Retina (tissue), 1 donor: ENCODE measurements at regions not wholly inside any gene's neighbourhood (a gene's known extent, or its start where the extent isn't known, plus 50 kb on each side); places are given as distances from the start of the nearest gene placed in this dataset.

Experiments
- DNase-seq: peaks from one replicate; pipeline ENCODE4 v3.0.0-alpha.2; 2016

DNA sequence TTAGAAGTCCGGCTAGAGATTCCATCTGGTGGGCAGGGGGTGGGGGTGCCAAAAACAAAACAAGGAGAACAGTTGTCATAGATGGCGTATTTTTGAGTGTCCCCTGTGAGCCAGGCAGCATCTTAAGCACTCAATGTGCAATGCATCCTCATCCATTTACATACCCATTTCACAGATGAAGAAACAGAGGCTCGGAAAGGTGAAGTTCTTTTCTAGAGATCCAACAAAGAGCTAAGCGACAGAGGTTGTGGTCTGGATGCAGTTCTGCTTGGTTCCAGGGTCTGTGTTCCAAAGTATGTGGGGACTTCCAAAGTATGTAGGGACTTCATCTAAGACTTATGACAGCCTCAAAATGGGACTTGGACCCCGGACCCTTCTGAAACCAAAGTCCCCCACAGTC, 277.8 kb downstream of the MN1 start:
- DNase-seq: no peak

DNA sequence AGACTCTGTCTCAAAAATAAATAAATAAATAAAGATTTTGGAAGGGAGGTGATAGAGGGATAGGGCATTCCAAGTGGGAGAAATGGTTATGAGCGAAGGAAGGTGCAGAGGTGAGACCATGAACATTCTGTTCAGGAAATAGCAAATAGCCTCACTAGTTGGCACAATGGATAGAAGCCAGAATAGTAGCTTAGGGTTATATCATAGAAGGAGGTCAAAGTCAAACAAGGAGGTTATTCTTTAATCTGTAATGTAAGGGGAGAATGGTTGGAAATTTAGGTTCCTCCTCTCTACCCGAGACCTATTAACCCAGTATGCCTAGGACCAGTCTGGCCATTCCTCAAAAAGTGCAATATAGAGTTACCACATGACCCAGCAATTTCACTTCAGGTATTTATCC, 275.8 kb downstream of the MN1 start:
- DNase-seq: no peak

DNA sequence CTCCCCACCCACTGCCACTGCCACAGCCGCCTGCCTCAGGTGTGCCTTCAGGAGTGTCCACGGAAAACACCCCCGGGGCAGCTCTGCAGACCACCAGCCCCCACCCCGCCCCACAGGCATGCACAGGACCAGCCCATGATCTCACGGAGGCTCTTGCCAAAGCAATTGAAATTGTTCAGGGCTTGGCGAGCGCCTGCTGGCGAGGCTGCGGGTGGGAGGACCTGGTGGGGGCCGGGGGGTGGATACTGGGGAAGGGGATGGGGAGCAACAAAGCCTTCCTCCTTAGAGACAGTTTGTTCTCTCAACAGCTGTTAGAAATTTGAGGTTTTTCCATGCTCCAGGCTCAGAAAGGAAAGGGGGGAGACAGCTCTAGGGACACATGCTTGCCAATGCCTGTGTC, 274.7 kb downstream of the MN1 start:
- DNase-seq: no peak

DNA sequence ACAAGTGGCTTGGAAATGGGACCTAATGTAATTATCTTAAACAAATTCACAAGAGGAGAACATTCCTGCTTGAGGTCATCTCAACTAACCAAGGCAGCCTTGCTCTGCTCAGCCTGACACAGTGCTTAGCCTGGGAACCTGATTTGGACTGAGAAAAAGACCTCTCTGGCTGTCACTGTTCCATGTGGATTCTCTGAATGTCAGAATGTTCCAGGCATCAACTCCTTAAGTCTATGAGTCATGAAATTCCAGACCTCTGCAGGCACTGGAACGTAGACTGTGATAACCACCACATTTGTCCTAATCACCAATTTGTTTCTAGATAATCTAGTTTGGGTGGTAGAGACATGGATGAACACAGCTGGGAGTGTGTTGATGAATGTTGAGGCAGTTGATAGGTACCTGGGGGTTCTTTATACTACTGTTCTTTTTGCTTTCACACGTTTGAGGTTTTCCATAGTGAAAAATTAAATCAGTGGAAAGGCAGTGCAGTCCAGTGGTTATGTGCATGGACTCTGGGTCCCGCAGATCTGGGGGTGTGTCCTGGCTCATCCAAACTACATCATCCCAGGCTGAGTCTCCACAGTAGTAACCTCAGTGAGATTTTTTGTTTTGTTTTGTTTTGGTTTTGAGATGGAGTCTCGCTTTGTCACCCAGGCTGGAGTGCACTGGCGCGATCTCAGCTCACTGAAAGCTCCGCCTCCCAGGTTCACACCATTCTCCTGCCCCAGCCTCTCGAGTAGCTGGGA, 269.6 kb downstream of the MN1 start:
- no peak for DNase-seq

DNA sequence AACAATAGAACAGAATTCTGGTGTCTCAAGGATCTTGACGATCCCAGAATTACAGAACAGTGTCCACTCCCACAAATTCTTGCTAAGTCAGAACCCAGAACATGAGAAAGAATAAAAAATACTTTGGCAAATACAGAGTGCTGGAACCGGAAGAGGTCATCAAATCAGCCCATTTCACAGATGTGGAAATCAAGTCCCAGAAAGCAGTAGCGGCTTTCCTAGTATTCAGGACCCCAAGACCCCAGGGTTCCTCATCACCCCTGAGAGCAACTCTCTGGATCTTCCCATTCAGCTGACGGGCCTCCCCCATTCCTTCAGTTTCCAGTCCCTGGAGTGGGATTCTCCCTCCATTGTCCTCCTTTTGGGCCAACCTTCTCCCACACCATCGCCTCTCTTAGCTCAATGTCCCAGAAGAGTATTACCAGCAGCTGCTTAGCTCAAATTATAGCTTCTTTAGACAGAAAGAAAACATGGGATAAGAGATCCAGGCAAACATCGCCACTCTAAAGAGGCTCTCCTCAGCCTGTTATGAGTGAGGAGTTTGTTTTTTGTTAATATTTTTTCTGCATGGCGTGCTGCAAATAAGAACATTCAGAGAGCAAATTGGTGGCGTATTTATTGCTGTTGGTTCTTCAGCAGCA, 268.3 kb downstream of the MN1 start:
- no peak for DNase-seq

DNA sequence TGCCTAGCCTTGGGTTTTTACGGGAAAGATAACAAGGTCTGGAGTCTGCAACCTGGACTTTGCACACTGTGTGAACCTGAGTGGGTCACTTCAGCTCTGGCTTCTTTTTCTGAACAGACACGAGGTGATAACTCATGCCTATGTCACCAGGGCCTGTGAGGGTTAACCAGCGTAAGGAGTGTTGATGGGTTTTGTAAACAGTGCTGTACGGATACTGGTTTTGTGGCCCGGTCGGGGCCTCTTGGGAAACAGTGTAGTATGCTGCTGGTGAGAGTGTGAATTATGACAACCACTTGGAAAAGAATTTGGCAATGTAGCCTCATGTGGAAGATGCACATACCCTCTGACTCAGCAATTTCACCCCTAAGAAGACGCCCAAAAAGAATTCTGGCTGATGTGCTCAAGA, 266.8 kb downstream of the MN1 start:
- DNase-seq: no peak

DNA sequence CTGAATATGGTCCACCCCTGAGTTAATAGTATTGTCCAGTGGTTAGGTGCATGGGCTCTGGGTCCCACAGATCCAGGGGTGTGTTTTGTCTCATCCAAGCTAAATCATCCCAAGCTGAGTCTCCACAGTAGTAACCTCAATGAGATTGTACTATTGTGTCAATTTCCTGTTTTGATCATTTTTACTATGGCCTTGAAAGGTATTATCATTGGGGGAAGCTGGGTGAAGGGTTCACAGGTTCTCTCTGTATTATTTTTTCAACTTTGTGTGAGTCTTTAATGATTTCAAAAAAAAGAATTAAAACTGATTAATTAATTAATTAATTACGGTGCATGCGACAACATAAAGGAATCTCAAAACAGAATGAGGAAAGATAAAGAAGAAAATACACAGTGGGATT, 266.1 kb downstream of the MN1 start:
- DNase-seq: no peak

DNA sequence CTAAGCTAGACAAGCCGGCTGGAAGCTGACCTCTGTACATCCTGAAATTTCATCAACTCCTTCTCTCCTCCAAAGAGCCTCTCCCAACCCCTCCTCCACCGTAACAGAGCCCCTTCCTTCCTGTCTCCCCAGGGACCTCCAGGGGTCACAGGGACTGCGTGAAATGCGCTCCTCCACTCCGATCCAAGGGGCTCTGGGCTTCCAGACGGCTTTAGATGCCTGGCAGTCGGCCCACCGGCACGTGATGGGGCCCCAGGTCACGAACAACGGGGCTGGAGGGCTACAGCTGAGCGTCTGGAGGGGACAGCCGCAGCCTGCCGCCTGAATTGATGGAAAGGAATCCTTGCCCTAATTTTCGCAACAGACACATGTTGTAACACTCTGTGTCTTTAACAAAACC, 264.1 kb downstream of the MN1 start:
- DNase-seq: peak; percentile 78

DNA sequence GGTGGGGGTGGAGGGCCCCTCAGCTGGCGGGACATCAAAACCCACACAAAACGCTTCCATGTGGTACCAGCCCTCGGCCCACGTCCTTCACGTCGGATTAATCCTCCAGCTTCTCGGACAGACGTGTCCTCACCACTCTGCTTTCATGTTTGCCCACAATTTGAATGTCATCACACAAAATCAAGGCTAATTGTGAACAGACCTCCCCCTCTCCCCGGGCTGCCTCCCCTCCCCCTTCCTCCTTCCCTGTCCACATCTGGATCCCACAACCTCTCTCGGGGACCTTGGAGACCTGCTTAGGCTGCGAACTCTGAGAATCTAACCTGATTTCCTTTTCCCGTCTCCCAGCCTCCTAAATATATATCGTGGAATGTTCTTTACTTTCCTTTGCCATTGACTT, 262.9 kb downstream of the MN1 start:
- no peak for DNase-seq

DNA sequence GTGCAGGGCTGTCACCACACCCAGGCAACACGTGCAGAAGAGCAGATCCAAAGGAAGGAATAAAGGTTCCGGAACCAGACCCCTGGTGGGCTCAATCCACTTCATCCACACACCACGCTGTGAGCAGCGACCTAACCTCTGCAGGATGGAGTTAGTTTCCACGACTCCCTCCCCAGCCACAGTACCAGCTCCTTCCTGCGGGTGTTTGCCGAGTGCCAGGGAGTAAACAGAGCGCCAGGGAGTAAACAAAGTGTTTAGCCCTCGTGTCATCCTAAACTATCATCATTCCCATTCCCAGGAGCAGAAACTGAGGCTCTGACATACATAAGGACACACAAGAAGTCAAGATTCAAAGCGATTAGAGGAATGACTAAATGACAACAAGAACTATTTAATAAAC, 261.3 kb downstream of the MN1 start:
- DNase-seq: no peak

DNA sequence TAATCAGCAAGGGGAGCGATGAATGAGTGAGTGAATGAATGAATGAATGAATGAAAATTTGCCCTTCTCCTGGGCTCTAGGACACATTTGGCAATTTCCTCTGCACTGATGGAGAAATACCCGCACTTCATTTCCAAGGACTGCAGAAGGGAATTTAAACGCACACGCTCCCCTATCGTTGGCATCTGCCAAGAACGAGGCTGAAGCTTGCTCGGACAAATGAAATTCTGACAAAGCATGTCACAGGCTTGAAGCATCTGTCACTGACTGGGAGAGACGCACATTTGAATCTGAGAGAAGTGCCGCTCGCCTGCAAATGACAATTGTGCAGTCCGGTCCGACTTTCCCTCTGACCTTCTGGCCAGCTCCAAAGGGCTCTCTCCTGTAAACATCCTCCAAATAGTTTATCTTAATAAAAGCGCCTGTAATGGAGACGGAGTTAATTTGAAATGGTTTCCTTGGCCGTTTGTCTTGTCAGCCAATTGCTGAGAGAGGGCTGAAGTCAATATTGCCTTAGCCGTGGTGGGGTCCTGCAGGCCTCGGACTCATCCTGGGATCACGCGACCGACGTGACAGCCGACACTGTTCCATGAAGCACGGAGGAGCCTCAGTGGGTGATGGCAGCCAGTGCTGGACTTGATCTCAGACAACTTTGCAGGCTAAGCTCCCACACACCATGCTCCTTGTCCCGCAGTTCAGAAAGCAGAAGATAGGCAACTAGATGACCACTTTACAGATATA, 260.7 kb downstream of the MN1 start:
- no peak for DNase-seq

DNA sequence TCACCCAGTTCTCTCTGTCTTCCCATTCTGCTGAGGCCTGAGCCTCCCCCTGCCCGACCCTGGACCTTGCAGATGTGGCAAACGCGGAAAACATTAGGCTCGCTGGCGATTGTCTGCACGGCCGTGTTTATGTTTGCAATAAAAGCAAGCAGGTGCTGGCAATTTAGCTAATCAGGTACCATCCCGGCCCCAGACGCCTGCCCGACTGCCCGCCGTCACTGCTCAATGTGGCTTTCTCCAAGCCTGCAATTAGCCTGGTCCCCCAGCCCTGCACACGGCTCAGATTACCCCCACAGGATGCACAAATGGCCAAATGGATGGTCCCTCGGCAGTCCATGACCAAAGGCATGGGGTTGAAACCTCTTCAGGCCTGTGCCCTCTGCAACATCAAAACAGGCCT, 259.7 kb downstream of the MN1 start:
- no peak for DNase-seq

DNA sequence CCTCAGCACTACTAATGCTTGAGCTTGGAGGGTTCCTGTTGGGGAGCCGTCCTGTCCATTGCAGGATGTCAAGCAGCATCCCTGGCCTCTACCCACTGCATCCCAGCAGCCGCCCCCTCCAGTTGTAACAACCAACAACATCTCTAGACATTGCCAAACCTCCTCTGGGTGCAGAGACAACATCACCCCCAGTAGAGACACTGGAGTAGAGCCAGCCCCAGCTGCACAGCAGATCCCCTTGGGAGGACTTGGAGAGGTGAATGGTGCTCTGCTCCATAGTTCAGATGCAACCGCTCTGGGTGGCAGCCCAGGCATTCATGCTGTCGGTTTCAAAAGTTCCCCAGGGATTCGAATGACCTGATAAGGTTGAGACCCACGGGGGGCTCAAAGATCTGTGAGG, 259.0 kb downstream of the MN1 start:
- DNase-seq: no peak

DNA sequence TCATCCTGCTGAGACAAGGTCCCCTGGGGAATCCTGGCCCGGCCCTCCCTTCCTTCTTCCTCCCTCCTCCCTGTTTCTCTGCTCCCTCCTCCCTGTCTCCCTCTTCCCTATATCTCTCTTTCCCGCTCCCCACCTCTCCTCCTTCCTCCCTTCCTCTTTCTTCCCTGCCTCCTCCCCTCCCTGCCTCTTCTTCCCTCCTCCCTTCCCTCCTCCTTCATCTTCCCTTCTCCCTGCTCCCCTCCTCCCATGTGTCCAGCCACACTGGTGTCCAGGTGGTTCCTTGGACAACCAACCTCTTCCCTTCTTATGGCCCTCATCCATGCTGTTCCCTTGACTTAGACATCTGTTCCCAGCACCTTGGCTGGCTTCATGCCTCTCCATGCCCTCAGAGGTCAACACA, 258.1 kb downstream of the MN1 start:
- no peak for DNase-seq

DNA sequence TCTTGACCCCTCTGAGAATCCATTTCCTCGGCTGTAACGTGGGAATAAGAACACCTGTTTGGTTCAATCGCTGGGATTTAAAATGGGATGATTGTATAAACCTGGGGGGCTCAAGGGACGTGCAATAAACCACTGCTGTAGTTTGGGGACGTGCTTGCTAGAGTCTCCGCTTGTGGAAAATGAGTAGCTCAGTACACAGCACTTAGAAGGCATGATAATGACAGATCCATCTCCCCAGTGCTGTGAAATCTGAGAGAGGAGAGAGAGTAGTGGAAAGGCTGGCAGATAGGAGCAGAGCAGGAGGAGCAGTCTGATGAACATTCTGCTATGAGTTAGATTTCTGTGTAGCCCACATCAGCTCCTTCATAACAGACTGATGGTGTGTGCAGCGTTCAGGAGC, 256.5 kb downstream of the MN1 start:
- no peak for DNase-seq

DNA sequence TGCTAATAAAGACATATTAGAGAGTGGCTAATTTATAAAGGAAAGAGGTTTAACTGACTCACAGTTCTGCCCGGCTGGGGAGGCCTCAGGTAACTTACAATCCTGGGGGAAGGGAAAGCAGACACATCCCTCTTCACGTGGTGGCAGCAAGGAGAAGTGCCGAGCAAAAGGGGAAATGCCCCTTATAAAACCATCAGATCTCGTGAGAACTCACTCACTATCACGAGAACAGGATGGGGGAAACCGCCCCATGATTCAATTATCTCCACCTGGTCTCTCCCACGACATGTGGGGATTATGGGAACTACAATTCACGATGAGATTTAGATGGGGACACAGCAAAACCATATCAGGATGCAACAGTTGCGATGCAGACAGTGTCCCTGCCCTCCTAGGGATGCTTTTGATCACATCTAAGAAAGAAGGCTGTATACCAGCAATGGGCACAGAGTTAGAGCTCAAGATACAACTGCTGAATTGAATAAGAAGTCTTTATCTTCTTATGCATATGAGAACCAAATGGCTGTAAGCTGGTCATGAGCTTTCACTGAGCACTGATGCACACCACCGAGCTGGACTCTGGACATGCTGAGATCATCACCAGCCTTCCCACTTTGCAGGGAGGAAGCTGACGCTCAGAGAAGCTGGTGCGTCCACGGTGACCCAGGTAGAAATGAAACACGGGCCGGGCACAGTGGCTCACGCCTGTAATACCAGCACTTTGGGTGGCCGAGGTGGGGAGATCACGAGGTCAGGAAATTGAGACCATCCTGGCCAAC, 255.2 kb downstream of the MN1 start:
- no peak for DNase-seq

DNA sequence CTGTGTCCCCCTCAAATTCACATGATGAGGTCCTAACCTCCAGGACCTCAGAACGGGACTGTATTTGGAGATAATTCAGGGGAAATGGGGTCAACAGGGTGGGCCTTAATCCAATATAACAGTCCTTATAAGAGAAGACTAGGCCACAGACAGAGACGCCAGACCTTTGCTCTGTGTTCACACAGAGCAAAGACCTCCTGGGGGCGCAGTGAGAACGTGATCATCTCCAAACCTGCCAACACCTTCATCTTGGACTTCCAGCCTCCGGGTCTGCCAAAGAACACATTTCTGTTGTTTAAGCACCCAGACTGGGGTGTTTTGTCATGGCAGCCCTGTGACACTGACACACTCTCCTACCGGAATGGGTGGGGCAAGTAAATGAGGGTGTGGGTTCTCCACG, 250.2 kb downstream of the MN1 start:
- DNase-seq: no peak

DNA sequence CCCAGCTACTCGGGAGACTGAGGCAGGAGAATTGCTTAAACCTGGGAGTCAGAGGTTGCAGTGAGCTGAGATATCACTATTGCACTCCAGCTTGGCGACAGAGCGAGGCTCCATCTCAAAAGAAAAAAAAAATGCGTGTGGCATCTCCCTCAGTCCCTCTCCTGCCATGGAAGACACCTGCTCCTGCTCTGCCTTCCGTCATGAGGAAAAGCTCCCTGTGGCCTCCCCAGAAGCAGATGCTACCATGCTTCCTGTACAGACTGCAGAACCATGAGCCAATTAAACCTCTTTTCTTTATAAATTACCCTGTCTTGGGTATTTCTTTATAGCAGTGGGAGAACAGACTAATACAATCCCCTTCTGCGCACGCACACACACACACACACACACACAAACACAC, 249.4 kb downstream of the MN1 start:
- DNase-seq: no peak

DNA sequence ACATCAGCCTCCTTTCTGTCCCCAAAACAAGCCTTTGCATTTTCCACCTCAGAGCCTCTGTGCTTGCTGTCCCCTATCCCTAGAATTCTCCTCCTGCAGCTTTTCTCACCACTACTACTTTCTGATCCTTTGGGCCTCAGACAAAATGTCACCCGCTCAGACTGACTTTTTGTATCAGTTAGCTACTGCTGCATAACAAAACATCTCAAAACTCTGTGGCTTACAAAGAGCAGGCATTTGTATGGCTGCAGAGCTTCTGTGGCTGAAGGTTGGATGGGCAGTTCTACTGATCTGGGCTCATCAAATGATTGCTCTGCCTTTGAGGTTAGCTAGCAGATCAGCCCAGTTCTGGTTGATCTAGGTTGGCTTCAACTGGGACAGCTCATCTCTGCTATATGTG, 248.7 kb downstream of the MN1 start:
- no peak for DNase-seq

DNA sequence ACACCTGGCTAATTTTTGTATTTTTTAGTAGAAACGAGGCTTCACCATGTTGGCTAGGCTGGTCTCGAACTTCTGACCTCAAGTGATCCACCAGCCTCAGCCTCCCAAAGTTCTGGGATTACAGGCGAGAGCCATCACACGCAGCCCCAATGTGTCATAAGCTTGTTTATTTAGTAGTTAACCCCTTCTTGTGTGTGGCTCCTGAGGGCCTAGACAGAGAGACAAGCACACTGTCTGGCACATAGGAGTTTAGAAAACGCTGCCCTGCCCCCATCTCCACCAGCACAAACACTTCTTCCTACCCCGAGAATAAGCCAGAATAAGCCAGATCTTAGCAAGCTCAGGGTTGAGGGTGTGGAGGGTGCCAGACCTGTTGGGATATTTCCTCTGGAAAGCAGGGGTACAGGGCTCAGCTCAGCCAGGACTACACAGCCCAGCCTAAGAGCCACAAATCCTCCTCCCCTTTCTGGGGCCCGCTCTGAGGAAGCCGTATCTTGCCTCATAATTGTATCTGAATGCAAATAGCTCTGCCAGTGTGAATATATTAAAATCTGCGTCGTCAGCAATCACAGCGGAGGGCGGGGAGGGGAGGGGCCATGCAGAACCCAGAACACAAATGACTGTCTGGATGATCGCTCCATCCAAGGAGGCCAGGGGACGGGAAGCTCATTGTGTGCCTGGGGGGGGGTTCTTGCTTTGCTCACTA, 247.3 kb downstream of the MN1 start:
- DNase-seq: peak; percentile 63

DNA sequence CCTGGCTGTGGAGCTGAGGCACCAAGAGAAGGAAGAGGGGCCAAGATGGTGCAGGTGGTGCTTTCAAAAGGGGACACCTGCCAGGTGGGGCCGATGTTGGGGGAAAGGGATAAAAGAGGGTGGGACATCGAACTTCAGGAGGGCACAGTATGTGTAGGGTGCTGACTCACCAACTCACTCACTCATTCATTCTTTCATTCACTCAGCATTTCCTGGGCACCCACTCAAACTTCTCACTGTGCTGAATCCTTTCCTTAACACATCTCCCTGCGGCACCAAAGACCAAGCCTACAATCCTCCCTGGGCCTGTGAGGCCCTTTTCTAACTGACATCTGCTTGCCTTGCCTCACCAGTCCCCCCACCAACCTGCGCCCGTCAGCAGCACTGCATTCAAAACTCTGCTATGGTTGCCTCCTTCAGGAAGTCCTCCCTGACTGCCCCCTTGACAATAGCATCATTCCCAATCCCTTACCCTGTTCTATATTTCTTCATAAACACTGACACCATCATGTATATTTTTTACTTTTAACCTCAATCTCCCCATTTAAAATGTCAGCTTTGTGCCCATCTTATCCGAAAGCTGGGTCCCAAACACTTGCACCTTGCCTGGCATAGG, 246.6 kb downstream of the MN1 start:
- DNase-seq: no peak

DNA sequence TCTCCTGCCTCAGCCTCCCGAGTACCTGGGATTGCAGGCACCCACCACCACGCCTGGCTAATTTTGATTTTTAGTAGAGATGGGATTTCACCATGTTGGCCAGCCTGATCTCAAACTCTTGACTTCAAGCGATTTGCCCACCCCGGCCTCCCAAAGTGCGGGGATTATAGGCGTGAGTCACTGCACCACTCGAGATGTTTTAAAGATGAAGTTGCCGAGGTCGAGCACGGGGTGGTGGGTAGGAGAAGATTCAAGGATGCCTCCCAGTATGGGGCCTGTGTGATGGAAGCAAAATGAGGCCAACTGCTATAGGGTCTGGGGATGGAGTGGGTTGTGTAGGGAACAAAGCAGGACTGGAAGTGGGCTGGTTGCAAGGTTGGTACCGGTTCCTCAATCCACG, 245.2 kb downstream of the MN1 start:
- no peak for DNase-seq
